ENCODE measurements at regions not wholly inside any gene's neighbourhood (a gene's known extent, or its start where the extent isn't known, plus 50 kb on each side); places are given as distances from the start of the nearest gene placed in this dataset.

- Histone ChIP-seq H3K27ac (ENCODE audit: low read depth, low read length) (no peak overlapping the region), H3K27me3 (ENCODE audit: control insufficient read depth, low read length) (no peaks in the 10 kb centered on the region), H3K36me3 (ENCODE audit: control insufficient read depth, low read length) (no peaks in the 10 kb centered on the region), H3K4me1 (ENCODE audit: control insufficient read depth, low read length) (no peaks in the 10 kb centered on the region), H3F3A (ENCODE audit: control insufficient read depth, insufficient read depth) (no peaks in the 10 kb centered on the region), H3K4me2 (ENCODE audit: low read length) (no peak overlapping the region), H3K9me2 (replicated peaks; ENCODE audit: control insufficient read depth, low read length) (no peaks in the 10 kb centered on the region), H3K79me2 (ENCODE audit: control insufficient read depth, low read length) (no peaks in the 10 kb centered on the region), H4K20me1 (ENCODE audit: control insufficient read depth, insufficient read depth, low read depth, low read length) (no peaks in the 10 kb centered on the region), H3K9me3 (ENCODE audit: control insufficient read depth, insufficient read depth, low read length) (no peaks in the 10 kb centered on the region), H3K4me3 (ENCODE audit: low read length) (no peak overlapping the region)
- TF ChIP-seq EZH2phosphoT487 (IDR thresholded peaks at IDR 0.05; ENCODE audit: borderline replicate concordance, low read length) (no peak), CTCF (IDR thresholded peaks at IDR 0.05; ENCODE audit: low read depth, low read length, poor library complexity, severe bottlenecking) (no peak)
Observed at GRCh38 chr2:51231071-51231470, 199.1 kb upstream of the NRXN1 start.

- Histone ChIP-seq H3K4me1 (ENCODE audit: control insufficient read depth, low read length) (no peaks in the 10 kb centered on the region), H3K9me3 (ENCODE audit: control insufficient read depth, insufficient read depth, low read length) (no peaks in the 10 kb centered on the region), H3K9me2 (replicated peaks; ENCODE audit: control insufficient read depth, low read length) (no peaks in the 10 kb centered on the region), H3K4me3 (ENCODE audit: low read length) (no peak overlapping the region), H3K79me2 (ENCODE audit: control insufficient read depth, low read length) (no peaks in the 10 kb centered on the region), H3F3A (ENCODE audit: control insufficient read depth, insufficient read depth) (no peaks in the 10 kb centered on the region), H3K27ac (ENCODE audit: low read depth, low read length) (no peak overlapping the region), H4K20me1 (ENCODE audit: control insufficient read depth, insufficient read depth, low read depth, low read length) (no peaks in the 10 kb centered on the region), H3K36me3 (ENCODE audit: control insufficient read depth, low read length) (no peaks in the 10 kb centered on the region), H3K27me3 (ENCODE audit: control insufficient read depth, low read length) (no peaks in the 10 kb centered on the region), H3K4me2 (ENCODE audit: low read length) (no peak overlapping the region)
- TF ChIP-seq EZH2phosphoT487 (IDR thresholded peaks at IDR 0.05; ENCODE audit: borderline replicate concordance, low read length) (no peak), CTCF (IDR thresholded peaks at IDR 0.05; ENCODE audit: low read depth, low read length, poor library complexity, severe bottlenecking) (no peak)
Observed at GRCh38 chr2:51225377-51225776, 193.4 kb upstream of the NRXN1 start.

GRCh38 chr2:51224790-51225189 is 192.9 kb upstream of the NRXN1 start:
- Histone ChIP-seq H3K4me2 (ENCODE audit: low read length) (no peak overlapping the region), H3F3A (ENCODE audit: control insufficient read depth, insufficient read depth) (no peaks in the 10 kb centered on the region), H3K4me3 (ENCODE audit: low read length) (no peak overlapping the region), H3K27ac (ENCODE audit: low read depth, low read length) (no peak overlapping the region), H3K4me1 (ENCODE audit: control insufficient read depth, low read length) (no peaks in the 10 kb centered on the region), H3K9me2 (replicated peaks; ENCODE audit: control insufficient read depth, low read length) (no peaks in the 10 kb centered on the region), H3K27me3 (ENCODE audit: control insufficient read depth, low read length) (no peaks in the 10 kb centered on the region), H3K9me3 (ENCODE audit: control insufficient read depth, insufficient read depth, low read length) (no peaks in the 10 kb centered on the region), H3K79me2 (ENCODE audit: control insufficient read depth, low read length) (no peaks in the 10 kb centered on the region), H4K20me1 (ENCODE audit: control insufficient read depth, insufficient read depth, low read depth, low read length) (no peaks in the 10 kb centered on the region), H3K36me3 (ENCODE audit: control insufficient read depth, low read length) (no peaks in the 10 kb centered on the region)
- TF ChIP-seq CTCF (IDR thresholded peaks at IDR 0.05; ENCODE audit: low read depth, low read length, poor library complexity, severe bottlenecking) (no peak), EZH2phosphoT487 (IDR thresholded peaks at IDR 0.05; ENCODE audit: borderline replicate concordance, low read length) (no peak)

- Histone ChIP-seq H3K4me3 (ENCODE audit: low read length) (no peak overlapping the region), H3K79me2 (ENCODE audit: control insufficient read depth, low read length) (no peaks in the 10 kb centered on the region), H3K27ac (ENCODE audit: low read depth, low read length) (no peak overlapping the region), H4K20me1 (ENCODE audit: control insufficient read depth, insufficient read depth, low read depth, low read length) (no peaks in the 10 kb centered on the region), H3K9me2 (replicated peaks; ENCODE audit: control insufficient read depth, low read length) (no peaks in the 10 kb centered on the region), H3F3A (ENCODE audit: control insufficient read depth, insufficient read depth) (no peaks in the 10 kb centered on the region), H3K27me3 (ENCODE audit: control insufficient read depth, low read length) (no peaks in the 10 kb centered on the region), H3K36me3 (ENCODE audit: control insufficient read depth, low read length) (no peaks in the 10 kb centered on the region), H3K4me1 (ENCODE audit: control insufficient read depth, low read length) (no peaks in the 10 kb centered on the region), H3K9me3 (ENCODE audit: control insufficient read depth, insufficient read depth, low read length) (no peaks in the 10 kb centered on the region), H3K4me2 (ENCODE audit: low read length) (no peak overlapping the region)
- TF ChIP-seq EZH2phosphoT487 (IDR thresholded peaks at IDR 0.05; ENCODE audit: borderline replicate concordance, low read length) = no peak
- TF ChIP-seq CTCF (IDR thresholded peaks at IDR 0.05; ENCODE audit: low read depth, low read length, poor library complexity, severe bottlenecking) = no peak
Observed at GRCh38 chr2:51222106-51222505, 190.2 kb upstream of the NRXN1 start.

All from DOHH2 (cell line).